IMR-90 (cell line): ENCODE measurements at regions not wholly inside any gene's neighbourhood (a gene's known extent, or its start where the extent isn't known, plus 50 kb on each side); places are given as distances from the start of the nearest gene placed in this dataset.

Source experiments
- RAD21 ChIP-seq: IDR thresholded peaks from 2 replicates; pipeline ENCODE4 v1.6.1; 2012; ENCODE audit warnings: low read length, improper control_type of control experiment
- TF ChIP-seq, protein P1 (sequence below): conservative IDR thresholded peaks from 2 replicates; pipeline ENCODE4 v1.5.1; 2012; ENCODE audit warnings: mild to moderate bottlenecking, low read depth, low read length, improper control_type of control experiment

- TF ChIP-seq, protein P1, sequence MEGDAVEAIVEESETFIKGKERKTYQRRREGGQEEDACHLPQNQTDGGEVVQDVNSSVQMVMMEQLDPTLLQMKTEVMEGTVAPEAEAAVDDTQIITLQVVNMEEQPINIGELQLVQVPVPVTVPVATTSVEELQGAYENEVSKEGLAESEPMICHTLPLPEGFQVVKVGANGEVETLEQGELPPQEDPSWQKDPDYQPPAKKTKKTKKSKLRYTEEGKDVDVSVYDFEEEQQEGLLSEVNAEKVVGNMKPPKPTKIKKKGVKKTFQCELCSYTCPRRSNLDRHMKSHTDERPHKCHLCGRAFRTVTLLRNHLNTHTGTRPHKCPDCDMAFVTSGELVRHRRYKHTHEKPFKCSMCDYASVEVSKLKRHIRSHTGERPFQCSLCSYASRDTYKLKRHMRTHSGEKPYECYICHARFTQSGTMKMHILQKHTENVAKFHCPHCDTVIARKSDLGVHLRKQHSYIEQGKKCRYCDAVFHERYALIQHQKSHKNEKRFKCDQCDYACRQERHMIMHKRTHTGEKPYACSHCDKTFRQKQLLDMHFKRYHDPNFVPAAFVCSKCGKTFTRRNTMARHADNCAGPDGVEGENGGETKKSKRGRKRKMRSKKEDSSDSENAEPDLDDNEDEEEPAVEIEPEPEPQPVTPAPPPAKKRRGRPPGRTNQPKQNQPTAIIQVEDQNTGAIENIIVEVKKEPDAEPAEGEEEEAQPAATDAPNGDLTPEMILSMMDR: no peak
- no peak for TF ChIP-seq RAD21
These were observed 350.5 kb upstream of the DAB2 start for GRCh38 chr5:39775086-39775796.
